DOHH2 (cell line): ENCODE measurements at regions not wholly inside any gene's neighbourhood (a gene's known extent, or its start where the extent isn't known, plus 50 kb on each side); places are given as distances from the start of the nearest gene placed in this dataset.

ENCODE experiments used
- H3F3A ChIP-seq: fragments of 200-600 bp; sonication (generic), shearing (Covaris generic); 2 replicates; pipeline ENCODE4 v1.6.0; 2016; ENCODE audit warnings: antibody characterized with exemption, mild to moderate bottlenecking; ENCODE audit not compliant: control insufficient read depth, insufficient read depth
- H3K27ac ChIP-seq: fragments of 200-600 bp; sonication (generic); 2 replicates; pipeline ENCODE4 v1.5.1; 2014; ENCODE audit warnings: low read depth, mild to moderate bottlenecking, low read length, moderate library complexity
- H3K27me3 ChIP-seq: fragments of 200-600 bp; sonication (generic); 2 replicates; pipeline ENCODE4 v1.6.1; 2014; ENCODE audit warnings: mild to moderate bottlenecking, low read length, mixed read lengths; ENCODE audit not compliant: control insufficient read depth
- H3K36me3 ChIP-seq: fragments of 200-600 bp; sonication (generic); 2 replicates; pipeline ENCODE4 v1.6.1; 2014; ENCODE audit warnings: mild to moderate bottlenecking, low read length, moderate library complexity, mixed read lengths; ENCODE audit not compliant: control insufficient read depth
- H3K4me1 ChIP-seq: fragments of 200-600 bp; sonication (generic); 2 replicates; pipeline ENCODE4 v1.6.1; 2014; ENCODE audit warnings: mild to moderate bottlenecking, low read length, mixed read lengths; ENCODE audit not compliant: control insufficient read depth
- H3K4me2 ChIP-seq: fragments of 200-600 bp; sonication (generic); 2 replicates; pipeline ENCODE4 v1.6.0; 2014; ENCODE audit warnings: mild to moderate bottlenecking, low read length, moderate library complexity
- H3K4me3 ChIP-seq: fragments of 200-600 bp; sonication (generic); 2 replicates; pipeline ENCODE4 v1.5.1; 2014; ENCODE audit warnings: mild to moderate bottlenecking, low read length, mixed read lengths
- H3K79me2 ChIP-seq: fragments of 200-600 bp; sonication (generic); 2 replicates; pipeline ENCODE4 v1.6.1; 2014; ENCODE audit warnings: mild to moderate bottlenecking, low read length, mixed read lengths; ENCODE audit not compliant: control insufficient read depth
- H3K9me2 ChIP-seq: fragments of 200-600 bp; sonication (generic); replicated peaks from 2 replicates; pipeline ENCODE4 v1.6.1; 2014; ENCODE audit warnings: mild to moderate bottlenecking, low read length, mixed read lengths; ENCODE audit not compliant: control insufficient read depth
- H3K9me3 ChIP-seq: fragments of 200-600 bp; sonication (generic); 2 replicates; pipeline ENCODE4 v1.6.1; 2014; ENCODE audit warnings: antibody characterized with exemption, low read length, mixed read lengths; ENCODE audit not compliant: control insufficient read depth, insufficient read depth
- H4K20me1 ChIP-seq: fragments of 200-600 bp; sonication (generic); 2 replicates; pipeline ENCODE4 v1.6.0; 2014; ENCODE audit warnings: low read depth, mild to moderate bottlenecking, antibody characterized with exemption, low read length, moderate library complexity; ENCODE audit not compliant: control insufficient read depth, insufficient read depth
- CTCF ChIP-seq: fragments of 200-600 bp; sonication (generic); IDR thresholded peaks from one replicate; pipeline ENCODE4 v1.5.1; 2014; ENCODE audit warnings: antibody characterized with exemption, mild to moderate bottlenecking, low read depth, low read length; ENCODE audit not compliant: poor library complexity, severe bottlenecking
- EZH2phosphoT487 ChIP-seq: fragments of 200-600 bp; sonication (generic); IDR thresholded peaks from 2 replicates; pipeline ENCODE4 v1.6.1; 2017; ENCODE audit warnings: borderline replicate concordance, mild to moderate bottlenecking, antibody characterized with exemption, low read length, moderate library complexity, mixed read lengths

- Histone ChIP-seq H3F3A (no peaks in the 10 kb centered on the region), H3K27me3 (peaks cover 9% of the 10 kb centered on the region), H3K9me3 (no peaks in the 10 kb centered on the region), H4K20me1 (no peaks in the 10 kb centered on the region), H3K27ac (no peak overlapping the region), H3K4me2 (no peak overlapping the region), H3K9me2 (no peaks in the 10 kb centered on the region), H3K36me3 (no peaks in the 10 kb centered on the region), H3K79me2 (no peaks in the 10 kb centered on the region), H3K4me1 (no peaks in the 10 kb centered on the region), H3K4me3 (no peak overlapping the region)
- no peak for TF ChIP-seq EZH2phosphoT487
- no peak for TF ChIP-seq CTCF
Observed at GRCh38 chr9:89978185-89978584, 373.4 kb downstream of the GADD45G start.

GRCh38 chr9:89980600-89980999 lies 375.8 kb downstream of the GADD45G start:
- Histone ChIP-seq H3F3A (no peaks in the 10 kb centered on the region), H3K27me3 (peaks cover 11% of the 10 kb centered on the region), H3K4me3 (no peak overlapping the region), H3K27ac (no peak overlapping the region), H4K20me1 (no peaks in the 10 kb centered on the region), H3K79me2 (no peaks in the 10 kb centered on the region), H3K4me1 (no peaks in the 10 kb centered on the region), H3K9me3 (no peaks in the 10 kb centered on the region), H3K9me2 (no peaks in the 10 kb centered on the region), H3K36me3 (no peaks in the 10 kb centered on the region), H3K4me2 (no peak overlapping the region)
- TF ChIP-seq CTCF: no peak
- no peak for TF ChIP-seq EZH2phosphoT487

- TF ChIP-seq EZH2phosphoT487 (no peak), CTCF (no peak)
Observed at GRCh38 chr9:89982016-89982415, 377.2 kb downstream of the GADD45G start.

More at GRCh38 chr9:89982016-89982415, 377.2 kb downstream of the GADD45G start:
- H4K20me1 ChIP-seq: no peaks in the 10 kb centered on the region
- no peaks in the 10 kb centered on the region for H3F3A ChIP-seq
- no peak overlapping the region for H3K4me3 ChIP-seq
- peaks cover 3% of the 10 kb centered on the region; the same call in 1 of the 2 replicates for H3K27me3 ChIP-seq
- H3K79me2 ChIP-seq: no peaks in the 10 kb centered on the region
- no peak overlapping the region for H3K27ac ChIP-seq
- no peaks in the 10 kb centered on the region for H3K9me2 ChIP-seq
- no peaks in the 10 kb centered on the region for H3K36me3 ChIP-seq
- H3K4me2 ChIP-seq: no peak overlapping the region
- H3K9me3 ChIP-seq: no peaks in the 10 kb centered on the region
- H3K4me1 ChIP-seq: no peaks in the 10 kb centered on the region
